K562 (cell line): ENCODE measurements at regions not wholly inside any gene's neighbourhood (a gene's known extent, or its start where the extent isn't known, plus 50 kb on each side); places are given as distances from the start of the nearest gene placed in this dataset.

Source experiments
- ATAC-seq: fragments of 200-7000 bp; cut with Tn5 transposase; 3 replicates; pipeline ENCODE4 v1.9.1; 2020; ENCODE audit warnings: moderate library complexity
- BruUV-seq: library from RNA; stranded (reverse); fragments of 400-500 nt; replicated peaks from 2 replicates; lab custom pipeline; 2021; lab: Mats Ljungman, UMichigan
- CTCF ChIA-PET: fragments of 300-600 bp; formaldehyde crosslinking; extraction: SDS; loops from one replicate; lab custom pipeline; 2021; ENCODE audit warnings: low intra/inter-chr PET ratio; lab: Yijun Ruan, JAX
- POLR2A ChIA-PET: fragments of 300-600, 350-650 bp; sonication (Branson Sonifier 250); formaldehyde crosslinking; extraction: SDS; loops from one replicate; lab custom pipeline; 2021; ENCODE audit warnings: antibody characterized with exemption, inconsistent platforms; lab: Yijun Ruan, JAX
- DNase-seq, 4 experiments: peaks; one replicate each; pipeline versions ENCODE4 v3.0.0 to v3.0.0-alpha.2; 2011 to 2018; ENCODE audit warnings: low spot score in 3 of 4, mixed read lengths in 3 of 4; ENCODE audit errors: extremely low read depth in 1 of 4
- FAIRE-seq: peaks from 2 replicates; lab custom pipeline; 2011; peaks lifted over from hg19 to GRCh38; lab: Jason Lieb, UNC
- H2AFZ ChIP-seq: 2 replicates; pipeline ENCODE4 v1.6.0; 2011; ENCODE audit warnings: low read depth, low read length, control low read depth, inconsistent platforms
- H3K27ac ChIP-seq: fragments of 200-600 bp; 3 replicates; pipeline ENCODE4 v1.8.0; 2011; ENCODE audit warnings: low read depth, mild to moderate bottlenecking, control low read depth, inconsistent platforms, low read length, moderate library complexity, mixed read lengths; ENCODE audit errors: extremely low read depth
- H3K27me3 ChIP-seq, 2 experiments: fragments of 300-600 bp in 1 of 2; 2 replicates in 1 of 2; 3 replicates in 1 of 2; pipeline versions ENCODE4 v1.6.0 to v1.8.0; 2011; ENCODE audit warnings: inconsistent platforms in 2 of 2, low read length in 2 of 2, mild to moderate bottlenecking in 1 of 2, mixed read lengths in 1 of 2, moderate library complexity in 1 of 2; ENCODE audit not compliant: control insufficient read depth in 2 of 2, insufficient read depth in 2 of 2
- H3K36me3 ChIP-seq: fragments of 300-600 bp; 3 replicates; pipeline ENCODE4 v1.8.0; 2011; ENCODE audit warnings: mild to moderate bottlenecking, low read length, inconsistent platforms; ENCODE audit not compliant: control insufficient read depth, insufficient read depth
- H3K4me1 ChIP-seq, 2 experiments: fragments of 200-600 bp in 1 of 2; replicated peaks in 1 of 2; 2 replicates in 1 of 2; 3 replicates in 1 of 2; pipeline versions ENCODE4 v1.5.1 to v1.8.0; 2011; ENCODE audit warnings: inconsistent platforms in 2 of 2, low read length in 2 of 2, mild to moderate bottlenecking in 1 of 2, mixed read lengths in 1 of 2, moderate library complexity in 1 of 2; ENCODE audit not compliant: control insufficient read depth in 2 of 2, insufficient read depth in 2 of 2
- H3K4me2 ChIP-seq: 2 replicates; pipeline ENCODE4 v1.6.1; 2011; ENCODE audit warnings: low read length, control low read depth, inconsistent platforms, mixed read lengths; ENCODE audit not compliant: insufficient read depth
- H3K4me3 ChIP-seq: fragments of 200-600 bp; sonication (generic), shearing (Covaris generic); 2 replicates; pipeline ENCODE4 v1.5.1; 2016; ENCODE audit warnings: control low read depth, inconsistent platforms
- H3K79me2 ChIP-seq: fragments of 200-600 bp; 3 replicates; pipeline ENCODE4 v1.8.0; 2011; ENCODE audit warnings: low read length, inconsistent platforms; ENCODE audit not compliant: control insufficient read depth, insufficient read depth
- H3K9ac ChIP-seq, 2 experiments: 2 replicates each; pipeline versions ENCODE4 v1.6.0 to v1.6.1; 2011; ENCODE audit warnings: low read depth in 2 of 2, low read length in 2 of 2, control low read depth in 1 of 2, inconsistent platforms in 1 of 2, mild to moderate bottlenecking in 1 of 2, mixed read lengths in 1 of 2; ENCODE audit not compliant: insufficient read depth in 1 of 2
- H3K9me1 ChIP-seq: one replicate; pipeline ENCODE4 v1.6.0; 2011; ENCODE audit warnings: inconsistent platforms, mild to moderate bottlenecking, low read length, moderate library complexity; ENCODE audit not compliant: control insufficient read depth, insufficient read depth
- H3K9me3 ChIP-seq: replicated peaks from 2 replicates; pipeline ENCODE4 v1.5.1; 2011; ENCODE audit warnings: low read depth, low read length, inconsistent platforms; ENCODE audit not compliant: control insufficient read depth, insufficient read depth
- H4K20me1 ChIP-seq: replicated peaks from 2 replicates; pipeline ENCODE4 v1.6.1; 2011; ENCODE audit warnings: low read length, inconsistent platforms, mixed read lengths; ENCODE audit not compliant: control insufficient read depth, insufficient read depth
- ARID1B ChIP-seq: fragments of 450-650 bp; IDR thresholded peaks from 2 replicates; pipeline ENCODE4 v1.6.1; 2016; ENCODE audit warnings: antibody characterized with exemption, mild to moderate bottlenecking, inconsistent platforms
- CGGBP1 ChIP-seq: fragments of 250-450 bp; sonication (Bioruptor Pico); IDR thresholded peaks from 2 replicates; pipeline ENCODE4 v1.9.0; 2021; ENCODE audit warnings: mild to moderate bottlenecking
- ETS1 ChIP-seq: conservative IDR thresholded peaks from 2 replicates; pipeline ENCODE4 v1.6.1; 2011; ENCODE audit warnings: low read depth, mild to moderate bottlenecking, low read length; ENCODE audit not compliant: control insufficient read depth
- MTA1 ChIP-seq: fragments of 450-650 bp; IDR thresholded peaks from 2 replicates; pipeline ENCODE4 v1.6.1; 2017; ENCODE audit warnings: borderline replicate concordance
- PCBP2 ChIP-seq: fragments of 200-400 bp; formaldehyde crosslinking; IDR thresholded peaks from 2 replicates; pipeline ENCODE4 v1.6.1; 2018; ENCODE audit warnings: low read length, low read depth, mild to moderate bottlenecking, moderate library complexity; ENCODE audit not compliant: poor library complexity, severe bottlenecking
- PTRF ChIP-seq: fragments of 450-650 bp; IDR thresholded peaks from 2 replicates; pipeline ENCODE4 v1.6.1; 2016; ENCODE audit warnings: mild to moderate bottlenecking, missing genetic modification characterization, missing compliant biosample characterization
- SMAD3 ChIP-seq: fragments of 450-650 bp; formaldehyde crosslinking; conservative IDR thresholded peaks from 2 replicates; pipeline ENCODE4 v1.4.0; 2020; ENCODE audit warnings: mild to moderate bottlenecking
- SUPT5H ChIP-seq: fragments of 450-650 bp; IDR thresholded peaks from 2 replicates; pipeline ENCODE4 v1.6.1; 2016
- ZNF197 ChIP-seq: fragments of 200-800 bp; sonication (Bioruptor generic); IDR thresholded peaks from 2 replicates; pipeline ENCODE4 v1.6.1; 2016; ENCODE audit warnings: low read depth, missing genetic modification characterization, missing compliant biosample characterization
- ZNF449 ChIP-seq: fragments of 250-450 bp; sonication (Bioruptor Pico); IDR thresholded peaks from 2 replicates; pipeline ENCODE4 v1.8.0; 2022; ENCODE audit warnings: moderate library complexity, mild to moderate bottlenecking, inconsistent platforms
- WGBS: fragments of 100-300 bp; shearing (Covaris generic); methylation state at CpG from one replicate; pipeline ENCODE4 v1.1.6; 2016; ENCODE audit warnings: low coverage, mixed read lengths; ENCODE audit not compliant: insufficient coverage; ENCODE audit errors: missing lambda C conversion rate; 5-methylcytosine and 5-hydroxymethylcytosine counted together
- in situ Hi-C: fragments of 300-500 bp; cut with MboI; formaldehyde crosslinking; loops from 4 replicates; pipeline ENCODE4 v1.15.0; 2018; ENCODE audit warnings: inconsistent platforms, mixed read lengths
- intact Hi-C: fragments of 100-400 bp; cut with micrococcal nuclease; formaldehyde crosslinking; loops from 2 replicates; pipeline ENCODE4 v1.14.2; 2022
- TF ChIP-seq, protein P1 (sequence below): fragments of 250-450 bp; sonication (Bioruptor Pico); IDR thresholded peaks from 2 replicates; pipeline ENCODE4 v1.5.0; 2021; ENCODE audit warnings: mild to moderate bottlenecking, borderline replicate concordance

DNA sequence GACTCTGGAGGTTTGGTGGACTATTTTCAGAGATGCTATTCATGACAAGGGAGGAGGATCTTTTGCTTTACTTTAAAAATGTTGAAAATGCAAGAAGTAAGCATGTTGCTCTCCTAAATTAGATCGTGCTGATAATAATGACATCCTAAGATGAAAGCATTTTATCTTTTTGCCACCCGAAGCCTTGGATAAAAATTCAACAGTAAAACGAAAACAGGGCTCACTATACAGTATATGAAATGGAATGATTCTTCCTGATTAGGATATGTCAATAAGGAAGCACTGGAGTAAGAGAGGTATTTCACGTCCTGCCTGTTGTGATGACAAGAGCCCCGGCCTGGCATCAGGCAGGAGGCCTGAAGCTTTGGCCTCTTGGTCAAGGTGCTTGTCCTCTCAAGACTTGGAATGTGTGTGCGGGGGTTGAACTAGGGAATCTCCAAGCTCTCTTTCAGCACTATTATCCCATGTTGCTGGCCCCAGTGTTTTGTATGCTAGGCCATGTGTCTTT is 306.0 kb downstream of the MTX2 start:
- ATAC-seq (no peak), DNase-seq (no peak)
- 0% methylated on average over 6 of the region's 6 CpGs for WGBS
- no peak overlapping the region for H3K27ac ChIP-seq
- H3K9ac ChIP-seq: no peak overlapping the region
- no peak overlapping the region for H3K4me2 ChIP-seq
- no peak overlapping the region for H3K4me3 ChIP-seq
- BruUV-seq: no TSS peak
- H3K36me3 ChIP-seq: no peaks in the 10 kb centered on the region
- H3K79me2 ChIP-seq: no peaks in the 10 kb centered on the region
- in situ Hi-C loops: no loop called here
- H3K4me1 ChIP-seq: no peaks in the 10 kb centered on the region
- H3K27me3 ChIP-seq: no peaks in the 10 kb centered on the region; a peak in 1 of 5 replicates
- ChIA-PET CTCF (no interaction called here), POLR2A (interaction anchor here (0.6 kb wide), 1 partner anchor 384 kb away, joined by 3 read pairs; no protein-coding TSS in a partner anchor)
- intact Hi-C loops: no loop called here
- TF ChIP-seq ZNF449 (no peak), SUPT5H (no peak), ETS1 (no peak), SMAD3 (CRISPR knock-in tag) (no peak), CGGBP1 (CRISPR knock-in tag) (no peak), PCBP2 (no peak), ARID1B (no peak), ZNF197 (CRISPR knock-in tag) (no peak), MTA1 (no peak), PTRF (tag) (no peak)
- TF ChIP-seq, protein P1, sequence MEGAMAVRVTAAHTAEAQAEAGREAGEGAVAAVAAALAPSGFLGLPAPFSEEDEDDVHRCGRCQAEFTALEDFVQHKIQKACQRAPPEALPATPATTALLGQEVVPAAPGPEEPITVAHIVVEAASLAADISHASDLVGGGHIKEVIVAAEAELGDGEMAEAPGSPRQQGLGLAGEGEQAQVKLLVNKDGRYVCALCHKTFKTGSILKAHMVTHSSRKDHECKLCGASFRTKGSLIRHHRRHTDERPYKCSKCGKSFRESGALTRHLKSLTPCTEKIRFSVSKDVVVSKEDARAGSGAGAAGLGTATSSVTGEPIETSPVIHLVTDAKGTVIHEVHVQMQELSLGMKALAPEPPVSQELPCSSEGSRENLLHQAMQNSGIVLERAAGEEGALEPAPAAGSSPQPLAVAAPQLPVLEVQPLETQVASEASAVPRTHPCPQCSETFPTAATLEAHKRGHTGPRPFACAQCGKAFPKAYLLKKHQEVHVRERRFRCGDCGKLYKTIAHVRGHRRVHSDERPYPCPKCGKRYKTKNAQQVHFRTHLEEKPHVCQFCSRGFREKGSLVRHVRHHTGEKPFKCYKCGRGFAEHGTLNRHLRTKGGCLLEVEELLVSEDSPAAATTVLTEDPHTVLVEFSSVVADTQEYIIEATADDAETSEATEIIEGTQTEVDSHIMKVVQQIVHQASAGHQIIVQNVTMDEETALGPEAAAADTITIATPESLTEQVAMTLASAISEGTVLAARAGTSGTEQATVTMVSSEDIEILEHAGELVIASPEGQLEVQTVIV (CRISPR knock-in tag): no peak
- TF ChIP-seq, all 486 proteins: peak for 0
- no peaks in the 10 kb centered on the region for H4K20me1 ChIP-seq
- H3K9me1 ChIP-seq: no peaks in the 10 kb centered on the region
- no peak for FAIRE-seq
- H3K9me3 ChIP-seq: no peaks in the 10 kb centered on the region
- no peak overlapping the region for H2AFZ ChIP-seq
